Chondrocyte (in vitro differentiated cells): ENCODE measurements at regions not wholly inside any gene's neighbourhood (a gene's known extent, or its start where the extent isn't known, plus 50 kb on each side); places are given as distances from the start of the nearest gene placed in this dataset.

Source experiments
- DNase-seq: peaks from one replicate; pipeline ENCODE4 v3.0.0; 2021; ENCODE audit warnings: mixed read lengths, low spot score
- H3K27ac Mint-ChIP-seq: one replicate; pipeline ENCODE4 v1.8.0; 2021; ENCODE audit warnings: mild to moderate bottlenecking, moderate library complexity, mixed read lengths; ENCODE audit not compliant: unreplicated experiment
- H3K27me3 Mint-ChIP-seq: 2 replicates; pipeline ENCODE4 v1.8.0; 2021; ENCODE audit warnings: low read depth, mixed read lengths
- H3K36me3 Mint-ChIP-seq: 2 replicates; pipeline ENCODE4 v1.8.0; 2021; ENCODE audit warnings: low read depth, mixed read lengths
- H3K4me1 Mint-ChIP-seq: 2 replicates; pipeline ENCODE4 v1.8.0; 2021; ENCODE audit warnings: low read depth, mild to moderate bottlenecking, mixed read lengths
- H3K4me3 Mint-ChIP-seq: one replicate; pipeline ENCODE4 v1.8.0; 2021; ENCODE audit warnings: mild to moderate bottlenecking, moderate library complexity, mixed read lengths; ENCODE audit not compliant: unreplicated experiment
- H3K9me3 Mint-ChIP-seq: 2 replicates; pipeline ENCODE4 v1.8.0; 2021; ENCODE audit warnings: low read depth, mixed read lengths
- TF ChIP-seq, protein P1 (sequence below): fragments of 200-600 bp; sonication (generic); IDR thresholded peaks from 2 replicates; pipeline ENCODE4 v1.5.0; 2021; ENCODE audit warnings: antibody characterized with exemption, mild to moderate bottlenecking, moderate library complexity

DNA sequence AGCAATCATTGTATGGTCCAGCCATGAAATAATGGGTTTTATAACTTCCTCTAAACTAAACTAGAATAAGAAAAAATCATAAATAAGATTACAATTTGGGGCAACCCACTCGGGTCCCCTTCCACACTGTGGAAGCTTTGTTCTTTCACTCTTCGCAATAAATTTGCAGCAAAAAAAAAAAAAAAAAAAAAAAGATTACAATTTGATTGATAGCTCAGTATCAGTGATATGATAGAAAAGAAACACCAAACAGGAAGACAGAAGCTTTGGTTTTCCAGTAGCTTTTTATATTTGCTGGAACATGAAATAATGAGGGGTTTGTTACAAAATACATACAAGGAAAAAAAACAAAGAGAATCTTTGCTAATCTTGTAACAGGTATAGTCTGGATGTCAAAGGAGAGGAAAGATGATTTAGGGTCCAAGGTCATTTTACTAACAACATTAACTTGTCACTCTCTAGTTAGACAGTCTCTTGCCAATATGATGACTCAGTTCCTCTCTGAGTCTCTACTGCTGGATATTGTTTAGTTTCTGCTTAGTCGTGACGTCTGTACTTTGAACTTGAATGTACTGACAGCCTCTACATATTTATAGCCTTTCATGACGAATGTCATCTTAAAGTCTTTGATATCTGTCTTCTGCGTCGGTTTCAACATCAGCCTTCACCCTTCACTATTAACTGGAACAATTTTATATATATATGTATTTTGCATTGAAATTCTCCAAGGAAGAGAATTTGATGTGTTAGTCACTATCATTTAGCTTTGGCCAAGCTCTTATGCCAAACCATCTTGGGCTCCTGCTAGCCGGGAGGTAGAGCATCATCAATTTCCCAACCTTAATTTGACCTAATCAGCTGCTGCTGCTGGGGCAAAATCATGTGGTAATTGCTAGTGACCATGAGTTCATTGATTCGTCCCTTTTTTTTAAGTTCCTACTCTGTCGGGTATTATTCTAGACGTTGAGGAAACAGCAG is 213.1 kb upstream of the STXBP5 start:
- Mint-ChIP-seq H3K27ac (peak overlapping the region; percentile 22), H3K27me3 (no peaks in the 10 kb centered on the region), H3K4me3 (no peak overlapping the region), H3K4me1 (peaks cover 15% of the 10 kb centered on the region), H3K36me3 (no peaks in the 10 kb centered on the region), H3K9me3 (peaks cover 18% of the 10 kb centered on the region)
- no peak for DNase-seq
- TF ChIP-seq, protein P1, sequence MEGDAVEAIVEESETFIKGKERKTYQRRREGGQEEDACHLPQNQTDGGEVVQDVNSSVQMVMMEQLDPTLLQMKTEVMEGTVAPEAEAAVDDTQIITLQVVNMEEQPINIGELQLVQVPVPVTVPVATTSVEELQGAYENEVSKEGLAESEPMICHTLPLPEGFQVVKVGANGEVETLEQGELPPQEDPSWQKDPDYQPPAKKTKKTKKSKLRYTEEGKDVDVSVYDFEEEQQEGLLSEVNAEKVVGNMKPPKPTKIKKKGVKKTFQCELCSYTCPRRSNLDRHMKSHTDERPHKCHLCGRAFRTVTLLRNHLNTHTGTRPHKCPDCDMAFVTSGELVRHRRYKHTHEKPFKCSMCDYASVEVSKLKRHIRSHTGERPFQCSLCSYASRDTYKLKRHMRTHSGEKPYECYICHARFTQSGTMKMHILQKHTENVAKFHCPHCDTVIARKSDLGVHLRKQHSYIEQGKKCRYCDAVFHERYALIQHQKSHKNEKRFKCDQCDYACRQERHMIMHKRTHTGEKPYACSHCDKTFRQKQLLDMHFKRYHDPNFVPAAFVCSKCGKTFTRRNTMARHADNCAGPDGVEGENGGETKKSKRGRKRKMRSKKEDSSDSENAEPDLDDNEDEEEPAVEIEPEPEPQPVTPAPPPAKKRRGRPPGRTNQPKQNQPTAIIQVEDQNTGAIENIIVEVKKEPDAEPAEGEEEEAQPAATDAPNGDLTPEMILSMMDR, result no peak

DNA sequence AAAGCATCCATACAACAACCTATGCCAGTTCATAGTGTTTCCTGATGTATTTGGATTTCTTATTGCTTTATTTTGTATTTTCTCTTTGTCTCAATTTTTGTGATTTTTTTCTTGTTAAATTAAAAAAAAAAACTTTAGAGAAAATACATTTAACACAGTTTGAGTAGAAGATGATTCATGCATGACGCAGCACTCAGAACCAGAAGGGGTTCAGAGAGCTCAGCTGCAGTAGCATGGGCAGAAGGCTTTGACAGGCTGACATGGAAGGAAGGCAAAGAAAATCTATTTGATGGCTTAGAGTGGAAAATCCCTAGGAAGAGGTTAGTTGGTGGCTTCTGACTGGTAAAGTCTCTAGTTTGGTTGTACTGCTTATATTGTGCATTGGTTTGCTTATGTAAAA is 207.2 kb upstream of the STXBP5 start:
- DNase-seq, result no peak
- Mint-ChIP-seq H3K4me1 (peaks cover 27% of the 10 kb centered on the region), H3K4me3 (no peak overlapping the region), H3K27me3 (no peaks in the 10 kb centered on the region), H3K9me3 (no peaks in the 10 kb centered on the region), H3K36me3 (no peaks in the 10 kb centered on the region), H3K27ac (no peak overlapping the region)
- TF ChIP-seq, protein P1, result no peak

DNA sequence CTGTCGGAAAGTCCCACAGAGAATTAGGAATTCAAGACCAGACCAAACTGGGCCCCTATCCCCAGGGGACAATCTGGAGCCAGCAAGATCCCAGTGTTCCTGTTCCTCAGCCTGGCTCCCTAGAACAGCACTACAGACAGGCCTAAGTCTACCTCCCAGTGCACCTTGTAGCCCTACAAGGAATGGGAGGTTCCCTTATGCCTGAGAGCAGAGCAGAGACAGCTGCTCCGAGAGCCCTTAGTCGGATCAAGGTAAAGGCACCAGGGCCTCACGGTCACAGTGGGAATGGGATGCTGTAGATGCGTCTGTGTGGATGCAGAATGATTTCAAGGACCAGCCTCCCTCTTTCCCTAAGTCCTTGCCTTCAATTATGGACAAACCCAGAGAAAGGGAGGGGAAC is 204.5 kb upstream of the STXBP5 start:
- H3K27me3 Mint-ChIP-seq, result no peaks in the 10 kb centered on the region
- no peak for DNase-seq
- H3K4me1 Mint-ChIP-seq, result peaks cover 27% of the 10 kb centered on the region
- H3K9me3 Mint-ChIP-seq, result peaks cover 2% of the 10 kb centered on the region
- H3K36me3 Mint-ChIP-seq, result no peaks in the 10 kb centered on the region
- no peak overlapping the region for H3K27ac Mint-ChIP-seq
- no peak overlapping the region for H3K4me3 Mint-ChIP-seq
- TF ChIP-seq, protein P1, result no peak

DNA sequence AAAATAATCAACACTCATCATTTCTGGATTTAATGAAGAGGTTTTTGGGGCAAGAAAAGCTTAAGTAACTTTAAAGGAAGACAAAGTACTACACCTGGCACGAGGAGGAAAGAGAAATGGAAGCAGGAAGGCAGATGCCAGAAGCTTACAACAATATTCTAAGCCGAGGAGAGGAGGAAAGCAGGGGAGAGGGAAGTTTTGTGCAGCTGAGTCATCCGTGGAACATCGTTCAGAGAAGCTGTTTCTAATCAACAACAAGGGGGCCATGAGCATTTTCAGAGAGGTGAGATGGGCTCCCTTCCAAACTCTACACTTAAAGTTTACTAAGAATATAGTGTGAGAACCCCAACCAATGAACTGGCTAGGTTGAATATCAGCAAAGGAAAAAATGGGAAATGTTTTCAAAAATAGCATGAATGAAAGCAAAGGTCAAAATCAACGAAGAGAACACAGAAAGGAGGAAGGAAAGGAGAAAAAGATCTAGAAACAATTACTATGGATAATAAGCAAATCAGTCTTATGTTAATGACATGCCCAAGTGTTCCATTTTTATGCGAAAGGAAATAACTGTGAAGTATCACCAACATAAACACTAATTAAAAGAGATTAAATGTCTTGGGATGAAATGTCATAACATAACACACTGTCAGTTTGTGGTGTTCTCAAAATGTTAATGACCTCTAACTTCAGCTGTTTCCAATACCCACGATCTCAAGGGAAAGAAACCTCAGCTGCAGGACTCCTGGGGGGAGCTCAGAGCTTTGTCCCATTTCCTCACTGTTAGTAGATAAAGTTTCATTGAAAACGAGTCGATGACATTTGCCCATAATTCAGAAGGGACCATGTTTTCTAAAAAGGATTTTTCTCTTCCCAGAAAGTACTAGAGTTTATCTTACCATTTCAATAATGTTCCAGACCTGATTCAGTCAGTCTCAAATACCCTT is 203.4 kb upstream of the STXBP5 start:
- TF ChIP-seq, protein P1, result no peak
- H3K36me3 Mint-ChIP-seq, result no peaks in the 10 kb centered on the region
- H3K27me3 Mint-ChIP-seq, result no peaks in the 10 kb centered on the region
- peak overlapping the region; percentile 22 for H3K4me3 Mint-ChIP-seq
- H3K4me1 Mint-ChIP-seq, result peaks cover 27% of the 10 kb centered on the region
- peak overlapping the region; percentile 83 for H3K27ac Mint-ChIP-seq
- H3K9me3 Mint-ChIP-seq, result peaks cover 2% of the 10 kb centered on the region
- DNase-seq, result no peak

DNA sequence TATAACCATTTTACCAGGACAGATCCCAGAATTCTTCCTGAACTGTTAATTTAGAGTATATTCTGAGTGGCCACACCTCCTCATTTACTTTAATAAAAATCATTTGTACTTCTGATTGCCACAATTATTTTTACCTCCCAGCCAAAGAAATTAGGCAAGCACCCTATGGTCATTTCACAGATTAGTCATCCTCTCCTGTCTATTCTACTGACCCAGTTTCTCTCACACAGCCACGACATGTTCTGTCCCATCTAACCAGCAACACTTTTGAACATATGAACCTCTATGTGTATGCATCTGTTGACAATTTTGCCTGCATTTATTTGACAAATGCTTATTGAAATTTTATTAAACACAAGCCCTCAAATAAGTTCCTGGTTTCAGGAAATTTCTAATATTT is 202.6 kb upstream of the STXBP5 start:
- no peak overlapping the region for H3K4me3 Mint-ChIP-seq
- no peaks in the 10 kb centered on the region for H3K36me3 Mint-ChIP-seq
- peaks cover 2% of the 10 kb centered on the region for H3K9me3 Mint-ChIP-seq
- peaks cover 27% of the 10 kb centered on the region for H3K4me1 Mint-ChIP-seq
- H3K27me3 Mint-ChIP-seq, result no peaks in the 10 kb centered on the region
- TF ChIP-seq, protein P1, result no peak
- H3K27ac Mint-ChIP-seq, result peak overlapping the region; percentile 23
- DNase-seq, result no peak
